SK-N-MC (cell line): ENCODE measurements at regions not wholly inside any gene's neighbourhood (a gene's known extent, or its start where the extent isn't known, plus 50 kb on each side); places are given as distances from the start of the nearest gene placed in this dataset.
A peak's percentile ranks its signal among the peaks of the same experiment; 100 is the strongest.

Experiments
- DNase-seq: peaks from one replicate; pipeline ENCODE4 v3.0.0-alpha.2; 2011; ENCODE audit warnings: low read depth, low spot score
- H3K27ac ChIP-seq: fragments of 200-600 bp; sonication (generic); 2 replicates; pipeline ENCODE4 v1.5.1; 2016; ENCODE audit warnings: mixed run types
- H3K36me3 ChIP-seq: fragments of 200-600 bp; sonication (generic); 2 replicates; pipeline ENCODE4 v1.6.1; 2017; ENCODE audit warnings: antibody characterized with exemption, low read length, mixed read lengths; ENCODE audit not compliant: insufficient read depth
- H3K4me3 ChIP-seq: fragments of 200-600 bp; sonication (generic); 2 replicates; pipeline ENCODE4 v1.5.1; 2016
- H3K9ac ChIP-seq: fragments of 200-600 bp; sonication (generic); 2 replicates; pipeline ENCODE4 v1.8.0; 2017; ENCODE audit warnings: mixed run types, mixed read lengths; ENCODE audit not compliant: insufficient read length
- H3K9me3 ChIP-seq: fragments of 200-600 bp; sonication (generic); 2 replicates; pipeline ENCODE4 v1.6.1; 2017; ENCODE audit warnings: low read depth, mild to moderate bottlenecking, antibody characterized with exemption, low read length, moderate library complexity, mixed read lengths
- EZH2 ChIP-seq: fragments of 200-600 bp; sonication (generic); IDR thresholded peaks from one replicate; pipeline ENCODE4 v1.6.1; 2017; ENCODE audit warnings: antibody characterized with exemption
- FOXP2 ChIP-seq: optimal IDR thresholded peaks from 2 replicates; pipeline ENCODE3; 2011; ENCODE audit warnings: mild to moderate bottlenecking, moderate library complexity; ENCODE audit not compliant: insufficient read depth; ENCODE audit errors: extremely low read length, control extremely low read depth
- POLR2AphosphoS5 ChIP-seq: IDR thresholded peaks from 2 replicates; pipeline ENCODE4 v1.6.1; 2012; ENCODE audit warnings: mild to moderate bottlenecking, low read depth, low read length, borderline replicate concordance

DNA sequence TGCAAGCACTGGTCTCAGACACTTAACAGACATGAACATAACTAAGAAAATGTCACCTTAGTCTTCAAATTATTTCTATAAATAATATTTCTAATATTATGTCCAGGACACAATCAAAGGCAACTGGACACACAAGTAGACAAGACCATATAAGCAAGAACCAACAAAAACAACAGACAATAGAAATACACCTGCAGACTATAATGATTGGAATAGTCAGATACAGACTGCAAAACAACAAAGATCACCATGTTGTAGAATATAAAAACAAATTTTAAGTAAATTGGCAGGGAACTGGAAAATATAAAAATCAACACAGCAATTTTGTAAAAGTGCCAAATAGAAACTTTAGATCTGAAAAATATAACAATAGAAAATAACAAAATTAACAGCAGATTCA is 220.7 kb downstream of the CLCN4 start:
- Histone ChIP-seq H3K9me3 (no peaks in the 10 kb centered on the region), H3K27ac (no peak overlapping the region)
- no peak for DNase-seq

DNA sequence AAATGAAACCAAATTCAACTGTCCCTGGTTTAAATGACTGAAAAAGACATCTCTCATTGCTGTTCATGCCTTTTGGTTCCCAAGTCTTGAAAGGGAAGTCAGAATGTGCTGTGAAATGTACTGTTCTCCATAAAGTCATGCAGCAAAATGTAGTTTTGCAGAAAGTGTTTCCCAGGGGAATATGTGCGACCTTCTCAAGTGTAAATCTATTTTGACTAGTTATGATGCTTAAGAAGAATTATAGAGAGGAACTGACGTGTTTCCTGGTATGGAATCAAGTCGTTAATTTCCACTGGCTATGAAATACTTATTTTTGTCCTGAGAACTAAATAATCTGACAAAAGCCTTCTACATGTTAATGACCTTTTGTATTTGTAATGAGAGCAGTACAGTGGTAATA is 223.1 kb downstream of the CLCN4 start:
- no peaks in the 10 kb centered on the region for H3K36me3 ChIP-seq
- no peaks in the 10 kb centered on the region for H3K9me3 ChIP-seq
- peak overlapping the region; percentile 25; the same call in 1 of the 2 replicates for H3K4me3 ChIP-seq
- no peak overlapping the region for H3K9ac ChIP-seq
- no peak for TF ChIP-seq EZH2
- no peak for TF ChIP-seq FOXP2
- no peak for TF ChIP-seq POLR2AphosphoS5
- peak overlapping the region; percentile 25; the same call in 1 of the 2 replicates for H3K27ac ChIP-seq
- peak; percentile 51 for DNase-seq

More for the DNA sequence above, 220.7 kb downstream of the CLCN4 start:
- Histone ChIP-seq H3K4me3 (no peak overlapping the region), H3K36me3 (no peaks in the 10 kb centered on the region), H3K9ac (no peak overlapping the region)
- TF ChIP-seq POLR2AphosphoS5 (no peak), FOXP2 (no peak), EZH2 (no peak)

DNA sequence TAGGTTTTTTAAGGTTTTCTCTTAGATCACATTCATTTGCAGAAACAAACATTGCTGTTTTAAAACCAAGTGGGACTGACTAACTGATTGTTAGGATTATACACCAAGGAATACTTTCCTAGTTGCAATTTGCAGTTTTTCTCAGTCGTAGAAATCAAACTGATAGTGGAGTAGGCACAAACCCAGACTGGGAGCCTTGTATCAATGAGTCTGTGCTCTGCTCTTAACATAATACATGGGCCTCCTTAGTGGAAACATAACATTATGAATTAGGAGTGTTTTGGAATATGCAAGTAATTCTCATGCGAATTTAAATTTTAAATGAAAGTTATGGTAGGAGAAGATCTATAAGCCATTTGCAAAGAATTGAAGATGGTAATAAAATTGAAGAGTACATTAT is 223.5 kb downstream of the CLCN4 start:
- H3K9ac ChIP-seq: no peak overlapping the region
- DNase-seq: no peak
- H3K36me3 ChIP-seq: no peaks in the 10 kb centered on the region
- H3K27ac ChIP-seq: peak overlapping the region; percentile 25; the same call in 1 of the 2 replicates
- H3K9me3 ChIP-seq: no peaks in the 10 kb centered on the region
- TF ChIP-seq POLR2AphosphoS5: no peak
- no peak for TF ChIP-seq EZH2
- TF ChIP-seq FOXP2: no peak
- H3K4me3 ChIP-seq: peak overlapping the region; percentile 25; the same call in 1 of the 2 replicates

DNA sequence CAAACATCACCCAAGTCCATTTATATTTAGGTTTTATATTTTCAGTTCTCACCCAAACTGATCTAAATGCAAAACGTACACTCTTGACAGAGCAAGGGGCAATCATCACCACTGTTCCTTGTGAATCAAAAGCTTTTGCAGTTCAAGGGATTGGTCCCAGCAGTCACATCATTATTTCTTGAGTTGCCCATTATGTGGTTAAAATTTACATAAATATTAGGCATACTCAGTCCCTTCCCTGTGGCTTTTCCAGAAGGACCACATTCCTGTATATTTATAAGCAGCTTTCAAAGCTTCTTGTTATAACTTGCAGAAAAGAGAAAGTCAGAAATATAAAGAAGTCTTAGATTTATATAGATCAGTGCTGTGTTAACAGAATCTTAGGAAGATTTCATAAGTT is 224.4 kb downstream of the CLCN4 start:
- TF ChIP-seq EZH2 (no peak), POLR2AphosphoS5 (no peak), FOXP2 (no peak)
- Histone ChIP-seq H3K4me3 (no peak overlapping the region), H3K36me3 (no peaks in the 10 kb centered on the region), H3K27ac (no peak overlapping the region), H3K9ac (no peak overlapping the region), H3K9me3 (no peaks in the 10 kb centered on the region)
- peak; percentile 12 for DNase-seq

DNA sequence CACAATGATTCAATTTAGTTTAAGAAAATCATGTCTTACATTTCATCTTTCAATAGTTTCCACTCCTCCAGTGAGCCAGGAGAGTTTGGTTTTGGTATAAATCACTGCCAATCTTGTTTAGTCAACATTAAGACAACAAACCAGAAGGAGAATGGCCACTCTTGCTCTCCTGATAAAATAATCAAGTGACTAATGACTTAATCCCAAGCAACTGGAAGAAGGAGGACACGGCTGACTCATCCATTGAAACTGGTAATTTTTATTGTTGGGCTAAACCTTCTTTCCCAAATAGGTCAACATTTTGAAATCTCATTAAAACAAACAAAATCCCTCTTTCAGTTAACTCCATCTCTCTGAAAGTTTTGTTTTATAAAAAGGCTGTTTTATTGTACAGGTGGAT is 230.2 kb downstream of the CLCN4 start:
- no peak overlapping the region for H3K9ac ChIP-seq
- no peak for DNase-seq
- TF ChIP-seq FOXP2 (no peak), POLR2AphosphoS5 (no peak), EZH2 (no peak)
- no peaks in the 10 kb centered on the region for H3K36me3 ChIP-seq
- no peak overlapping the region for H3K4me3 ChIP-seq
- no peaks in the 10 kb centered on the region for H3K9me3 ChIP-seq
- H3K27ac ChIP-seq: no peak overlapping the region

DNA sequence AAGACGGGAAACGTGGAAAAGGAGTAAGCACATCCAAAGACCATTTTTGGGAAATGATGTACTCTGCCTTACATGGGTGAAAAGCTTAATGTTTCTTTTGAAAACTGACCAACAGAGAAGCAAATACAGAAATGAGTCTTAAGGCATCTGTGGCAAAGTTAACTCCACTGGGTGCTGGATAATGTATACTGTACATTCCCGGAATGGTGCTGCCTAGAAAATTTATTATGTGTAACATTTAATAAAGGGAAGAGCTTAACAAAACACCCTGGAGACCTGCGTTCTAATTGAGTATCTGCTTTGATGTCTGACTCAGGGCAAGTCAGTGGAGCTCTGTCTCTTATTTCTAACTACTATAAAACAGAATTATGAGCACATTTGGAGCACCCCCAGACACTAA is 230.2 kb downstream of the MID1 start:
- H3K4me3 ChIP-seq: no peak overlapping the region
- no peak for DNase-seq

DNA sequence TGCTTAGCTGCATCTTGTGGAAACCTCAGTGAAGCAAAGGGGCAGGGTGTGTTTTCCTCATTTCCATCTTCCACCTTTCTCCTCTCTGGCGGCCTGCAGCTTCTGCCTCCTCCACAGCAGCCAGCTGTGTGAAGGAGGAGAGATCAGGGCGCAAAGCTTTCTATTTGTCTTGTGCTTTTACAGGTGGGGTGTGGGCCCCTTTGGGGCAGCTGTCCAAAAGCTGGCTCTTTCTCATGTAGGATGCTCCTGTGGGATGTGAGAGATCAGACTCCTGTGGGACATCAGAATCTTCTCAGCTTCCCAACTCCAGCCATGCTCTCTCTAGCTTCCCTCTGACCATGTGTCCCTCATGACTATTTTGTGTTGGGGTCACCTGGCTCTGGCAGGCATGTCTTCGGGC is 227.1 kb downstream of the MID1 start:
- H3K9me3 ChIP-seq: no peaks in the 10 kb centered on the region
- H3K27ac ChIP-seq: no peak overlapping the region
- no peaks in the 10 kb centered on the region for H3K36me3 ChIP-seq
- H3K9ac ChIP-seq: no peak overlapping the region
- no peak for DNase-seq
- no peak for TF ChIP-seq POLR2AphosphoS5
- no peak overlapping the region for H3K4me3 ChIP-seq

More for the DNA sequence above, 230.2 kb downstream of the MID1 start:
- TF ChIP-seq POLR2AphosphoS5: no peak
- no peak for TF ChIP-seq FOXP2
- no peak for TF ChIP-seq EZH2
- H3K27ac ChIP-seq: no peak overlapping the region
- no peak overlapping the region for H3K9ac ChIP-seq
- H3K36me3 ChIP-seq: no peaks in the 10 kb centered on the region
- no peaks in the 10 kb centered on the region for H3K9me3 ChIP-seq

DNA sequence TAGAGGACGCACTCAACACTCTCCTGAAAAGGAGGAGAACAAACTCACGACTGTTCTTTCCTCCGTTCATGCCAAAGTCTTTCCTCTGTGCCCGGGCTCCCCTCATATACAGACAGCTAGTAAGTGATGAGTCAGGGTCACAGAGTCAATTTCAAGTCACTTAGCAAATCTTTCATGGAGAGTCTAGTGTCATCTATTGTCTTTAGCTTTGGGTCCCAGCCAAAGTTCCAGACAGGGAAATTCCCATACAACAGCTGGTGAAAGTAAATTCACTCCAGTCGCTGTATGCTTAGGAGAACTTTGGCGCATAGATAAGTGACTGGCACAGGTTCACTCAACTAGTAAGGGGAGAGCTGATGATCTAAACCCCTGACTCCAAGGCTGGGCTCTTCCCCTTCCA is 226.5 kb downstream of the MID1 start:
- Histone ChIP-seq H3K27ac (no peak overlapping the region), H3K9me3 (no peaks in the 10 kb centered on the region), H3K9ac (no peak overlapping the region), H3K36me3 (no peaks in the 10 kb centered on the region), H3K4me3 (no peak overlapping the region)
- no peak for DNase-seq
- TF ChIP-seq FOXP2 (no peak), EZH2 (no peak), POLR2AphosphoS5 (no peak)

DNA sequence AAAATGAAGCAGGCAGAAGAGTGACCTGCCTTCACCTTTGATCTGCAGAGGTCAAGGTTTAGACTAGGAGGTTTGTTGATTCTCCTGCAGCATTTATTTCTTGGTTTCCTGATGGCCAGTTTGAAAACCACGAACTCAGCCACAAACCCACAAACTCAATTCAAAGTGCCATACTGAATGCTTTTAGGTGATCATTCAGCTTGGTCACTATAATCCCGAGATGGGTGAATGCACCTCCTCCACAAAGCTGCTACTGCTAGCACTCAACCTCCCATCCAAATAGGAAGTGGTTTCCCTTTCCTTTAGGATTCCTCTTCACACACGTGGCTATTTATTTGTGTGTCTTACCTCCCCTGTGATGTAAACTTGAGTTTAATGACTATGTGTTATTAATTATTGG is 225.2 kb downstream of the MID1 start:
- no peaks in the 10 kb centered on the region for H3K36me3 ChIP-seq
- no peak overlapping the region for H3K4me3 ChIP-seq
- no peak for TF ChIP-seq POLR2AphosphoS5
- TF ChIP-seq FOXP2: no peak
- no peak for TF ChIP-seq EZH2
- H3K27ac ChIP-seq: no peak overlapping the region
- no peak overlapping the region for H3K9ac ChIP-seq
- H3K9me3 ChIP-seq: no peaks in the 10 kb centered on the region
- DNase-seq: no peak
